CD8-positive, alpha-beta memory T cell (primary cell): ENCODE measurements at regions not wholly inside any gene's neighbourhood (a gene's known extent, or its start where the extent isn't known, plus 50 kb on each side); places are given as distances from the start of the nearest gene placed in this dataset.

ENCODE experiments used
- CTCF ChIA-PET: fragments of 350-600 bp; sonication (Branson Sonifier 250); formaldehyde crosslinking; loops from one replicate; lab custom pipeline; 2021; ENCODE audit warnings: antibody characterized with exemption; lab: Charles Lee
- POLR2A ChIA-PET: fragments of 350-600 bp; sonication (Branson Sonifier 250); formaldehyde crosslinking; loops from one replicate; lab custom pipeline; 2021; ENCODE audit warnings: antibody characterized with exemption; lab: Charles Lee
- DNase-seq, 5 donors: peaks; one replicate each; pipeline versions ENCODE4 v3.0.0 to v3.0.0-alpha.2; 2020 to 2022; ENCODE audit warnings: mixed read lengths in 1 of 5
- H3K27ac ChIP-seq: one replicate; pipeline ENCODE4 v1.7.0; 2013; ENCODE audit warnings: low read depth, mild to moderate bottlenecking, low read length, moderate library complexity
- H3K27me3 ChIP-seq: 2 replicates; pipeline ENCODE4 v1.7.0; 2013; ENCODE audit warnings: low read length, mild to moderate bottlenecking; ENCODE audit not compliant: insufficient read depth, poor library complexity, severe bottlenecking
- H3K36me3 ChIP-seq: 2 replicates; pipeline ENCODE4 v1.7.0; 2013; ENCODE audit warnings: mild to moderate bottlenecking, low read length, moderate library complexity; ENCODE audit not compliant: insufficient read depth
- H3K4me1 ChIP-seq: 2 replicates; pipeline ENCODE4 v1.7.0; 2013; ENCODE audit warnings: mild to moderate bottlenecking, low read length, moderate library complexity; ENCODE audit not compliant: insufficient read depth
- H3K4me3 ChIP-seq: 2 replicates; pipeline ENCODE4 v1.7.0; 2013; ENCODE audit warnings: mild to moderate bottlenecking, low read length
- H3K9me3 ChIP-seq: 2 replicates; pipeline ENCODE4 v1.7.0; 2013; ENCODE audit warnings: mild to moderate bottlenecking, low read length
- H3K27ac Mint-ChIP-seq, 8 donors: one replicate each; pipeline ENCODE4 v1.8.0; 2020 to 2021; ENCODE audit warnings: mixed read lengths in 8 of 8, mild to moderate bottlenecking in 6 of 8, inconsistent platforms in 3 of 8, moderate library complexity in 3 of 8
- H3K27me3 Mint-ChIP-seq, 2 donors: one replicate each; pipeline ENCODE4 v1.8.0; 2020 to 2021; ENCODE audit warnings: mixed read lengths in 2 of 2, mild to moderate bottlenecking in 1 of 2, moderate library complexity in 1 of 2
- H3K36me3 Mint-ChIP-seq, 3 donors: one replicate each; pipeline ENCODE4 v1.8.0; 2020 to 2021; ENCODE audit warnings: mixed read lengths in 3 of 3, inconsistent platforms in 1 of 3, mild to moderate bottlenecking in 1 of 3
- H3K4me1 Mint-ChIP-seq, 3 donors: one replicate each; pipeline ENCODE4 v1.8.0; 2020 to 2021; ENCODE audit warnings: mixed read lengths in 3 of 3, inconsistent platforms in 1 of 3, mild to moderate bottlenecking in 1 of 3
- H3K4me3 Mint-ChIP-seq, 7 donors: one replicate each; pipeline ENCODE4 v1.8.0; 2020 to 2021; ENCODE audit warnings: mixed read lengths in 7 of 7, mild to moderate bottlenecking in 6 of 7, moderate library complexity in 4 of 7, inconsistent platforms in 2 of 7
- H3K9me3 Mint-ChIP-seq, 5 donors: one replicate each; pipeline ENCODE4 v1.8.0; 2020 to 2022; ENCODE audit warnings: mixed read lengths in 5 of 5, mild to moderate bottlenecking in 3 of 5, moderate library complexity in 2 of 5, inconsistent platforms in 1 of 5

DNA sequence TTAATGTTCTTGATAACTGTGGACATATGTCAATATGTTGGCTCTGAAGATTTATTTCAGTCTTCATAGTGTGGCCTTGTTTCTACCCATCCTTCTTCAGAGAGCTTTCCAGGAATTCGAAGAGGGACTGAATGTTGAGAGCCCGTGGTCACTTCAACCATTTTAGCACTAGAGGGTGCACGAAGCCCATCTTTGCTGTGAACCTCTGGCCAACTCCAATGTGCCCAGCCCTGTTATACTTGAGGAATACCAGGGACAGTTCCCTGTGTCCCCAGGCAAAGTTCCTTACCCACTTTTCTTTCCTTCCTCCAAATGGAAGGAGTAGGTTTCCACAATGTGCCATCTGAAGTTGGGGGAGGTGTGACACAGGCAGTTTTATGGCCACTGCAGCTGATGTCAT lies 603.5 kb downstream of the RPL10L start:
- Histone ChIP-seq H3K36me3 (no peaks in the 10 kb centered on the region), H3K27me3 (no peaks in the 10 kb centered on the region), H3K9me3 (no peaks in the 10 kb centered on the region), H3K4me3 (no peak overlapping the region), H3K4me1 (no peaks in the 10 kb centered on the region), H3K27ac (no peak overlapping the region)
- CTCF ChIA-PET = no interaction called here
- H3K9me3 Mint-ChIP-seq = peaks cover 6 to 38% (median 14%) of the 10 kb centered on the region in 5 donors
- H3K27me3 Mint-ChIP-seq = no peaks in the 10 kb centered on the region
- no peak for DNase-seq
- no peaks in the 10 kb centered on the region for H3K4me1 Mint-ChIP-seq
- H3K36me3 Mint-ChIP-seq = no peaks in the 10 kb centered on the region
- H3K27ac Mint-ChIP-seq = no peak overlapping the region
- H3K4me3 Mint-ChIP-seq = no peak overlapping the region
- POLR2A ChIA-PET = no interaction called here

- Mint-ChIP-seq H3K4me1 (no peaks in the 10 kb centered on the region), H3K9me3 (peaks cover 5 to 24% (median 10%) of the 10 kb centered on the region in 5 donors), H3K27me3 (no peaks in the 10 kb centered on the region), H3K4me3 (no peak overlapping the region), H3K27ac (no peak overlapping the region), H3K36me3 (no peaks in the 10 kb centered on the region)
- Histone ChIP-seq H3K4me1 (no peaks in the 10 kb centered on the region), H3K36me3 (no peaks in the 10 kb centered on the region), H3K4me3 (no peak overlapping the region), H3K9me3 (no peaks in the 10 kb centered on the region), H3K27ac (no peak overlapping the region), H3K27me3 (no peaks in the 10 kb centered on the region)
- ChIA-PET POLR2A (no interaction called here), CTCF (no interaction called here)
- no peak for DNase-seq
These were observed 615.5 kb downstream of the RPL10L start for GRCh38 chr14:46036099-46036498.

DNA sequence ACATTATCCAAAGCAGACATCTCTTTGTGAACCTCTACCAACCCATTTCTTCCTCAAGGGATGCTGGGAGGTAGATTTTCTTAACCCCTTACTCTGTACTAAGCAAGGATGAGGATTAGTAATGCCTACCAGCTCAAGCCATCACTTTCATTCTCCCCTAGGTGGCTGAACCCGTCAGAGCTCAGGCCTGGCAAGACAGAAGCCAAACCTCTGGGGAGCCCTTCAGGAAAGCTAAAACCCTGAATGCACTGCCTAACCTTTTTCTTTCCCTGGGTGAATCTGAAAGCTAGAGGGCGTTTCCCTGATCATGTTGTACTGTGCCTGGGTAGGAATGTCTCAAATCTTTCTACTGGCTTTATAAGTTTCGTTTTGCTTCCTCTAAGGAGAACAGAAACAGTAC lies 617.3 kb downstream of the RPL10L start:
- Mint-ChIP-seq H3K36me3 (no peaks in the 10 kb centered on the region), H3K4me1 (no peaks in the 10 kb centered on the region), H3K27me3 (no peaks in the 10 kb centered on the region), H3K4me3 (no peak overlapping the region), H3K27ac (no peak overlapping the region), H3K9me3 (peaks cover 2 to 21% (median 9%) of the 10 kb centered on the region in 5 donors)
- Histone ChIP-seq H3K4me3 (no peak overlapping the region), H3K4me1 (no peaks in the 10 kb centered on the region), H3K9me3 (no peaks in the 10 kb centered on the region), H3K27ac (no peak overlapping the region), H3K27me3 (no peaks in the 10 kb centered on the region), H3K36me3 (no peaks in the 10 kb centered on the region)
- ChIA-PET POLR2A (no interaction called here), CTCF (no interaction called here)
- no peak for DNase-seq

DNA sequence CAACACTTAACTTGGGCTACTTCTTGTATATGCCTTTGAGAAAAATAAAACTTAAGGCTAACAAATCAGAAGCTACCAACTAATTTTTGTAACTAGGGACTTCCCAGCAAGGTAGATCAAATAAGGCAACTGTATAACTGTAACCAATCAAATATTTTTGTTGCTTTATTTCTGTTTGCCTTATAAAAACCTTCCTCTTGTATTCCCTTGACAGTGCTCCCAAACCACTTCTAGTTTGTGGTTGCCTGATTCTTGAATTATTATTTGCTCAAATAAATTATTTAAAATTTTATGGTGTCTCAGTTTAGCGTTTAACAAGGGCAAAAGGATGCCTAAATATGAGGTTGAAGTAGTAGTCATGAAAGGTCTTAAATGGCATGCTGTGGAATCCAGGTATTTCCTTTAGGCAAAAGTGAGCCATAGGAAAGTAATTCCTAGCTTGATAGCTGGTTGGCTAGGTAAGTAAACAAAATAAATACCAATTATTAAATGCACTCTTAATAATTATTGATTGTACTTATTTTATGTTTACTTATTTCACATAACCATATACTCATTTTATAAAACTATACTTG lies 632.6 kb downstream of the RPL10L start:
- H3K9me3 Mint-ChIP-seq = peaks cover 5 to 26% (median 10%) of the 10 kb centered on the region in 5 donors
- H3K27ac ChIP-seq = no peak overlapping the region
- CTCF ChIA-PET = no interaction called here
- H3K4me3 Mint-ChIP-seq = no peak overlapping the region
- H3K36me3 Mint-ChIP-seq = peaks cover 0 to 1% (median 0%) of the 10 kb centered on the region in 3 donors
- no peaks in the 10 kb centered on the region for H3K4me1 Mint-ChIP-seq
- no peak overlapping the region for H3K4me3 ChIP-seq
- no peak for DNase-seq
- H3K36me3 ChIP-seq = no peaks in the 10 kb centered on the region
- H3K9me3 ChIP-seq = no peaks in the 10 kb centered on the region
- H3K27me3 Mint-ChIP-seq = no peaks in the 10 kb centered on the region
- no peaks in the 10 kb centered on the region for H3K27me3 ChIP-seq
- H3K4me1 ChIP-seq = no peaks in the 10 kb centered on the region
- POLR2A ChIA-PET = no interaction called here
- H3K27ac Mint-ChIP-seq = no peak overlapping the region

GRCh38 chr14:46008348-46008747 lies 643.2 kb downstream of the RPL10L start:
- Mint-ChIP-seq H3K4me3 (no peak overlapping the region), H3K4me1 (no peaks in the 10 kb centered on the region), H3K36me3 (no peaks in the 10 kb centered on the region), H3K9me3 (peaks cover 9 to 28% (median 23%) of the 10 kb centered on the region in 5 donors), H3K27me3 (no peaks in the 10 kb centered on the region), H3K27ac (no peak overlapping the region)
- Histone ChIP-seq H3K4me1 (no peaks in the 10 kb centered on the region), H3K27me3 (no peaks in the 10 kb centered on the region), H3K4me3 (no peak overlapping the region), H3K9me3 (no peaks in the 10 kb centered on the region), H3K27ac (no peak overlapping the region), H3K36me3 (no peaks in the 10 kb centered on the region)
- CTCF ChIA-PET = no interaction called here
- no peak for DNase-seq
- POLR2A ChIA-PET = no interaction called here

GRCh38 chr14:45998554-45998953 lies 653.0 kb downstream of the RPL10L start:
- peaks cover 0 to 14% (median 3%) of the 10 kb centered on the region in 5 donors for H3K9me3 Mint-ChIP-seq
- CTCF ChIA-PET = no interaction called here

DNA sequence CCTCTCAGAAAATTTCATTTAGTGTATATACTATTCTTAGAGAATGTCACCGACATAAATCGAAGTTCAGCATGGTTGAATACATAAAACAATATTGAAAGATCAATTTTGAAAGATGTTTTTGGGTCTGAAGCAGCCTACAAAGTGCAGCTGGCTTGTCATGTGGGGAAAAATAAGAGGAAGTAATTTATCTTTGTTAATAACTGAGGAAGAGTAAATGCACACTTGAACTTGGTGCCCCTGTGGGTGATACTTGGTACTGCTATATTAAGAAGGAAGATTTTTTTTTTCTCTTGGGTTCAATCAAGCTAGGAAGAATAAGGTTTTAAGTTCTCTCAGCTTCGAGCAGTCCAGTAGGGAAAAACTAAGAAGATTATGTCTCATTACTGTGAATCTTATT lies 661.3 kb downstream of the RPL10L start:
- H3K9me3 ChIP-seq = no peaks in the 10 kb centered on the region
- no peaks in the 10 kb centered on the region for H3K36me3 Mint-ChIP-seq
- no peak overlapping the region for H3K27ac Mint-ChIP-seq
- H3K27me3 Mint-ChIP-seq = no peaks in the 10 kb centered on the region
- no peak overlapping the region for H3K4me3 ChIP-seq
- CTCF ChIA-PET = no interaction called here
- H3K9me3 Mint-ChIP-seq = peaks cover 5 to 26% (median 13%) of the 10 kb centered on the region in 5 donors
- H3K4me1 Mint-ChIP-seq = no peaks in the 10 kb centered on the region
- DNase-seq = no peak
- H3K36me3 ChIP-seq = no peaks in the 10 kb centered on the region
- POLR2A ChIA-PET = no interaction called here
- H3K4me1 ChIP-seq = no peaks in the 10 kb centered on the region
- H3K4me3 Mint-ChIP-seq = no peak overlapping the region
- no peak overlapping the region for H3K27ac ChIP-seq
- no peaks in the 10 kb centered on the region for H3K27me3 ChIP-seq

More at GRCh38 chr14:45998554-45998953, 653.0 kb downstream of the RPL10L start:
- no peak for DNase-seq
- Histone ChIP-seq H3K36me3 (no peaks in the 10 kb centered on the region), H3K4me3 (no peak overlapping the region), H3K27ac (no peak overlapping the region), H3K27me3 (no peaks in the 10 kb centered on the region), H3K9me3 (no peaks in the 10 kb centered on the region), H3K4me1 (no peaks in the 10 kb centered on the region)
- H3K4me1 Mint-ChIP-seq = no peaks in the 10 kb centered on the region
- no peaks in the 10 kb centered on the region for H3K27me3 Mint-ChIP-seq
- POLR2A ChIA-PET = no interaction called here
- H3K36me3 Mint-ChIP-seq = no peaks in the 10 kb centered on the region
- no peak overlapping the region for H3K27ac Mint-ChIP-seq
- no peak overlapping the region for H3K4me3 Mint-ChIP-seq

DNA sequence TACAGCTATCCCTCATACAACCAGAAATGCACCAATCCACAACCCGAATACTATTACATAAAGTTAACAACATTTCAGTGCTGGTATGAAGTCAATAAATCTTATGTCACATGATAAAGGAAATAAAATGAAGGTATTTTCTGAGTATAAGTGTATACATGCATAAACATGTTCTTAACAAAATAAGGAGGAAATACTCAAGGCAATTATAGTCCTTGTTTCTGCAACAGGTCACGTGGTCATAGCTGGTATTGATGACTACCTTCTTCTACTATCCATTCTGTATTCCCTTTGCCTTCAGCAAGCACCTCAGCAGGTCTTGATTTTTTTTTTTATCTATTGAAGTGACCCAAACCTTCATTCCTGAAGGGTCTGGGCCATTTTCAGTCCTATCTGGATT lies 675.6 kb downstream of the RPL10L start:
- ChIA-PET CTCF (no interaction called here), POLR2A (no interaction called here)
- Histone ChIP-seq H3K9me3 (no peaks in the 10 kb centered on the region), H3K27me3 (no peaks in the 10 kb centered on the region), H3K36me3 (no peaks in the 10 kb centered on the region), H3K4me3 (no peak overlapping the region), H3K27ac (no peak overlapping the region), H3K4me1 (no peaks in the 10 kb centered on the region)
- H3K27me3 Mint-ChIP-seq = no peaks in the 10 kb centered on the region
- peaks cover 2 to 23% (median 8%) of the 10 kb centered on the region in 5 donors for H3K9me3 Mint-ChIP-seq
- H3K4me1 Mint-ChIP-seq = no peaks in the 10 kb centered on the region
- H3K4me3 Mint-ChIP-seq = no peak overlapping the region
- H3K27ac Mint-ChIP-seq = no peak overlapping the region
- no peak for DNase-seq
- H3K36me3 Mint-ChIP-seq = no peaks in the 10 kb centered on the region
